ENCODE measurements at regions not wholly inside any gene's neighbourhood (a gene's known extent, or its start where the extent isn't known, plus 50 kb on each side); places are given as distances from the start of the nearest gene placed in this dataset.

GRCh38 chr4:125368146-125368545 is 53.4 kb downstream of the FAT4 start:
- TF ChIP-seq, protein P1, sequence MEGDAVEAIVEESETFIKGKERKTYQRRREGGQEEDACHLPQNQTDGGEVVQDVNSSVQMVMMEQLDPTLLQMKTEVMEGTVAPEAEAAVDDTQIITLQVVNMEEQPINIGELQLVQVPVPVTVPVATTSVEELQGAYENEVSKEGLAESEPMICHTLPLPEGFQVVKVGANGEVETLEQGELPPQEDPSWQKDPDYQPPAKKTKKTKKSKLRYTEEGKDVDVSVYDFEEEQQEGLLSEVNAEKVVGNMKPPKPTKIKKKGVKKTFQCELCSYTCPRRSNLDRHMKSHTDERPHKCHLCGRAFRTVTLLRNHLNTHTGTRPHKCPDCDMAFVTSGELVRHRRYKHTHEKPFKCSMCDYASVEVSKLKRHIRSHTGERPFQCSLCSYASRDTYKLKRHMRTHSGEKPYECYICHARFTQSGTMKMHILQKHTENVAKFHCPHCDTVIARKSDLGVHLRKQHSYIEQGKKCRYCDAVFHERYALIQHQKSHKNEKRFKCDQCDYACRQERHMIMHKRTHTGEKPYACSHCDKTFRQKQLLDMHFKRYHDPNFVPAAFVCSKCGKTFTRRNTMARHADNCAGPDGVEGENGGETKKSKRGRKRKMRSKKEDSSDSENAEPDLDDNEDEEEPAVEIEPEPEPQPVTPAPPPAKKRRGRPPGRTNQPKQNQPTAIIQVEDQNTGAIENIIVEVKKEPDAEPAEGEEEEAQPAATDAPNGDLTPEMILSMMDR (IDR thresholded peaks at IDR 0.05), result no peak
- TF ChIP-seq ZFX (IDR thresholded peaks at IDR 0.05; ENCODE audit: borderline replicate concordance), result no peak

Measured in 22Rv1 (cell line).